ENCODE measurements at regions not wholly inside any gene's neighbourhood (a gene's known extent, or its start where the extent isn't known, plus 50 kb on each side); places are given as distances from the start of the nearest gene placed in this dataset.

DNA sequence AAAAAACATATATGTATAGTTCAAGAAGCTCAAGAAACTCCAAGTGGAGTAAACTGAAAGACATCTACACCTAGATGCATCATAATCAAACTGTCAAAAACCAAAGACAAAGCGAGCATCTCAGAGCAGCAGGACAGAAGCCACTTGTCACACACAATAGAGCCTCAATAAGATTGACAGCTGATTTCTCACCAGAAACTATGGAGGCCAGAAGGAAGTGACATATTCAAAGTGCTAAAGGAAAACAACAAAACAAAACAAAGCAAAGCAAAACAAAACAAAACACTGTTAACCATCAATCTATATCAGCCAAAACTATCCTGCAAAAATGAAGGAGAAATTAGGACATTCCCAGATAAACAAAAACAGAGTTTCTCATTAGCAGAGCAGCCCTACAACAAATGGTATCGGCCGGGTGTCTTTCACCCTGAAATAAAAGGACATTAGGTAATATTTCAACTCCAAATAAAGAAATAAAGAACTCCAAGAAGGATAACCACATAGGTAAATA lies 65.8 kb upstream of the SEPTIN5 start:
- H3K9me3 Mint-ChIP-seq (ENCODE audit: low read depth, unreplicated experiment), result peaks cover 3% of the 10 kb centered on the region
- no peaks in the 10 kb centered on the region for H3K36me3 Mint-ChIP-seq (ENCODE audit: insufficient read depth, unreplicated experiment)
- no peak overlapping the region for H3K4me3 Mint-ChIP-seq (ENCODE audit: low read depth, unreplicated experiment)
- no peak for DNase-seq
- intact Hi-C loops (cut with micrococcal nuclease; ENCODE audit: unreplicated experiment), result no loop called here
- peaks cover 70% of the 10 kb centered on the region for H3K27me3 Mint-ChIP-seq (ENCODE audit: unreplicated experiment)
- H3K27ac Mint-ChIP-seq (ENCODE audit: unreplicated experiment), result no peak overlapping the region
- no TSS peak for BruUV-seq (replicated peaks)
- CTCF ChIA-PET, result no interaction called here
- TF ChIP-seq CTCF (IDR thresholded peaks at IDR 0.05; ENCODE audit: unreplicated experiment), result no peak
- H3K4me1 Mint-ChIP-seq (ENCODE audit: low read depth, unreplicated experiment), result no peaks in the 10 kb centered on the region

DNA sequence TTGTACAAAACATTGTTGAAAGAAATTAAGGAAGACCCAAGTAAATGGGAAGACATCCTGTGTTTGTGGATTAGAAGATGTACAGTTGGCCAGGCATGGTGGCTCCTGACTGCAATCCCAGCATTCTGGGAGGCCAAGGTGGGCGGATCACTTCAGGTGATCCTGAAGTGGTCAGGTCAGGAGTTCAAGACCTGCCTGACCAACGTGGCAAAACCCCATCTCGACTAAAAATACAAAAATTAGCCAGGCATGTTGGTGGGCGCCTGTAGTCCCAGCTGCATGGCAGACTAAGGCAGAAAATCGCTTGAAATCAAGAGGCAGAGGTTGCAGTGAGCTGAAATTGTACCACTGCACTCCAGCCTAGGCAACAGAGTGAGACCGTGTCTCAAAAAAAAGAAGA lies 62.0 kb upstream of the SEPTIN5 start:
- Mint-ChIP-seq H3K36me3 (ENCODE audit: insufficient read depth, unreplicated experiment) (no peaks in the 10 kb centered on the region), H3K4me1 (ENCODE audit: low read depth, unreplicated experiment) (no peaks in the 10 kb centered on the region), H3K9me3 (ENCODE audit: low read depth, unreplicated experiment) (no peaks in the 10 kb centered on the region), H3K4me3 (ENCODE audit: low read depth, unreplicated experiment) (no peak overlapping the region), H3K27ac (ENCODE audit: unreplicated experiment) (no peak overlapping the region), H3K27me3 (ENCODE audit: unreplicated experiment) (peaks cover 44% of the 10 kb centered on the region)
- TF ChIP-seq CTCF (IDR thresholded peaks at IDR 0.05; ENCODE audit: unreplicated experiment), result no peak
- intact Hi-C loops (cut with micrococcal nuclease; ENCODE audit: unreplicated experiment), result no loop called here
- no TSS peak for BruUV-seq (replicated peaks)
- CTCF ChIA-PET, result no interaction called here
- no peak for DNase-seq

DNA sequence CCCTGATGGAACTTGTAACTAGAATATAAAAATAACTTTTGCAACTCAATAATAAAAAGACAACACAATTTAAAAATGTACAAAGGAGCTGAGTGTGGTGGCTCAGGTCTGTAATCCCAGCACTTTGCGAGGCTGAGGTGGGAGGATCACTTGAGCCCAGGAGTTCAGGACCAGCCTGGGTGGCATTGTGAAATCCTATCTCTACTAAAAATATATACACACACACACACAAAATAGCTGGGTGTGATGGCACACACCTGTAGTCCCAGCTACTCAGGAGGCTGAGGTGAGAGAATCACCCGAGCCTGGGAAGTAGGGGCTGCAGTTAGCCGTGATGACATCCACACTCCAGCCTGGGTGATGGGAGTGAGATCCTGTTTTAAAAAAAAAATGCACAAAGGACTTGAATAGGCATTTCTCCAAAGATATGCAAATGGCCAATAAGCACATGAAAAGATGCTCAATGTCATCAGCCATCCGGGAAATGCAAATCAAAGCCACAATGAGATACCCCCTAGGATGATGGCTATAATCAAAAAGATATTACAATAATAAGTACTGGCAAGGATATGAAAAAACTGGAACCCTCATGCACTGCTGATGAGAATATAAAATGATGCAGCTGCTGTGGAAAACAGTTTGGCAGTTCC lies 59.8 kb upstream of the SEPTIN5 start:
- intact Hi-C loops (cut with micrococcal nuclease; ENCODE audit: unreplicated experiment), result no loop called here
- CTCF ChIA-PET, result no interaction called here
- BruUV-seq (replicated peaks), result no TSS peak
- H3K9me3 Mint-ChIP-seq (ENCODE audit: low read depth, unreplicated experiment), result no peaks in the 10 kb centered on the region
- no peaks in the 10 kb centered on the region for H3K4me1 Mint-ChIP-seq (ENCODE audit: low read depth, unreplicated experiment)
- no peak for TF ChIP-seq CTCF (IDR thresholded peaks at IDR 0.05; ENCODE audit: unreplicated experiment)
- DNase-seq, result no peak
- H3K27ac Mint-ChIP-seq (ENCODE audit: unreplicated experiment), result no peak overlapping the region
- H3K27me3 Mint-ChIP-seq (ENCODE audit: unreplicated experiment), result peaks cover 41% of the 10 kb centered on the region
- no peaks in the 10 kb centered on the region for H3K36me3 Mint-ChIP-seq (ENCODE audit: insufficient read depth, unreplicated experiment)
- H3K4me3 Mint-ChIP-seq (ENCODE audit: low read depth, unreplicated experiment), result no peak overlapping the region

DNA sequence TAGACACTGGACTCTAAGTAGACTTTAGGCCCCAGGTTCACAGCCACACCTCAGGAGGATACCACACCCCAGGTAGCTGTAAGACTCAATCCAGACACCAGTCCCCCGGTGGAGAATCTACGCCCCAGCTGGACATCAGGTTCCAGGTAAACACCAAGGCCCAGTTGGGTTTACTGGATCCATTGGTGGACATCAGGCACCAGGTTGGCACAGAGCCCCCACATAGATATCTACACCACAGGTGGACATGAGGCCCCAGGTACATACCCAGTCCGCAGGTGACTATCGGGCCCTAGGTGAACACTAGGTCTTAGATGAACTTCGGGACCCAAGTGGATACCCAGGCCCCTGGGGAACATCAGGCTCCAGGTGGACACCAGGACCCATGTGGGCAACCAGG lies 58.9 kb upstream of the SEPTIN5 start:
- Mint-ChIP-seq H3K27me3 (ENCODE audit: unreplicated experiment) (peaks cover 32% of the 10 kb centered on the region), H3K36me3 (ENCODE audit: insufficient read depth, unreplicated experiment) (no peaks in the 10 kb centered on the region), H3K27ac (ENCODE audit: unreplicated experiment) (no peak overlapping the region), H3K4me3 (ENCODE audit: low read depth, unreplicated experiment) (no peak overlapping the region), H3K4me1 (ENCODE audit: low read depth, unreplicated experiment) (no peaks in the 10 kb centered on the region), H3K9me3 (ENCODE audit: low read depth, unreplicated experiment) (no peaks in the 10 kb centered on the region)
- no peak for TF ChIP-seq CTCF (IDR thresholded peaks at IDR 0.05; ENCODE audit: unreplicated experiment)
- BruUV-seq (replicated peaks), result no TSS peak
- DNase-seq, result no peak
- CTCF ChIA-PET, result no interaction called here
- intact Hi-C loops (cut with micrococcal nuclease; ENCODE audit: unreplicated experiment), result no loop called here

Measured in Calu3 (cell line).